HCT116 (cell line): ENCODE measurements at regions not wholly inside any gene's neighbourhood (a gene's known extent, or its start where the extent isn't known, plus 50 kb on each side); places are given as distances from the start of the nearest gene placed in this dataset.

Experiments
- ATAC-seq: fragments of 200-7000 bp; cut with Tn5 transposase; 2 replicates; pipeline ENCODE4 v1.9.1; 2020; ENCODE audit warnings: mild to moderate bottlenecking, moderate library complexity
- BruUV-seq: library from RNA; stranded (reverse); fragments of 400-500 nt; replicated peaks from 2 replicates; lab custom pipeline; 2021; lab: Mats Ljungman, UMichigan
- CTCF ChIA-PET: fragments of 300-600 bp; sonication (Branson Sonifier 250); formaldehyde crosslinking; loops from one replicate; lab custom pipeline; 2021; ENCODE audit warnings: antibody characterized with exemption; lab: Charles Lee
- POLR2A ChIA-PET: fragments of 300-600, 350-600 bp; sonication (Branson Sonifier 250); formaldehyde crosslinking; loops from one replicate; lab custom pipeline; 2021; ENCODE audit warnings: antibody characterized with exemption; lab: Charles Lee
- RAD21 ChIA-PET, 2 experiments: fragments of 300-600 bp; sonication (Branson Sonifier 250); formaldehyde crosslinking; loops; one replicate each; lab custom pipeline; 2023; ENCODE audit warnings: low total read pairs in 2 of 2; ENCODE audit not compliant: uncharacterized antibody in 2 of 2, unreplicated experiment in 2 of 2, low non-redundant PET in 1 of 2; lab: Charles Lee
- DNase-seq: peaks from one replicate; pipeline ENCODE4 v3.0.0-alpha.2; 2010; ENCODE audit warnings: low read depth, low spot score
- H2AFZ ChIP-seq: fragments of 200-600 bp; shearing (Covaris generic), sonication (generic); 2 replicates; pipeline ENCODE4 v1.6.1; 2017; ENCODE audit warnings: low read depth, mixed run types, mixed read lengths, antibody characterized with exemption, low read length; ENCODE audit not compliant: poor library complexity, severe bottlenecking
- H3K27ac ChIP-seq: 2 replicates; pipeline ENCODE4 v1.5.1; 2012; ENCODE audit warnings: low read depth, low read length
- H3K27me3 ChIP-seq: fragments of 200-600 bp; sonication (generic); 2 replicates; pipeline ENCODE4 v1.6.1; 2016; ENCODE audit warnings: mixed run types, low read length, mixed read lengths; ENCODE audit not compliant: insufficient read depth
- H3K36me3 ChIP-seq, 2 experiments: fragments of 200-500 bp in 1 of 2; fragments of 200-600 bp in 1 of 2; sonication (Bioruptor generic) in 1 of 2; sonication (generic) in 1 of 2; 2 replicates each; pipeline versions ENCODE4 v1.5.1 to v1.6.1; 2014 to 2016; ENCODE audit warnings: low read length in 2 of 2, inconsistent platforms in 1 of 2, mixed read lengths in 1 of 2, mixed run types in 1 of 2; ENCODE audit not compliant: insufficient read depth in 2 of 2, control insufficient read depth in 1 of 2
- H3K4me1 ChIP-seq, 2 experiments: fragments of 200-600 bp in 1 of 2; sonication (generic) in 1 of 2; 2 replicates each; pipeline versions ENCODE4 v1.5.1 to v1.6.1; 2012 to 2017; ENCODE audit warnings: low read length in 2 of 2, inconsistent platforms in 1 of 2, mild to moderate bottlenecking in 1 of 2, mixed read lengths in 1 of 2, mixed run types in 1 of 2, moderate library complexity in 1 of 2; ENCODE audit not compliant: insufficient read depth in 2 of 2, control insufficient read depth in 1 of 2
- H3K4me2 ChIP-seq: fragments of 200-600 bp; sonication (generic); 2 replicates; pipeline ENCODE4 v1.6.1; 2017; ENCODE audit warnings: mixed run types, low read length, mixed read lengths
- H3K4me3 ChIP-seq, 2 experiments: fragments of 200-600 bp in 1 of 2; sonication (generic) in 1 of 2; replicated peaks in 1 of 2; 2 replicates each; pipeline ENCODE4 v1.5.1; 2011 to 2016; ENCODE audit warnings: low read length in 2 of 2, control low read depth in 1 of 2, low read depth in 1 of 2, mild to moderate bottlenecking in 1 of 2, mixed read lengths in 1 of 2, mixed run types in 1 of 2
- H3K79me2 ChIP-seq: fragments of 200-600 bp; sonication (generic); 2 replicates; pipeline ENCODE4 v1.6.1; 2017; ENCODE audit warnings: mild to moderate bottlenecking, mixed run types, low read length, moderate library complexity, mixed read lengths; ENCODE audit not compliant: insufficient read depth
- H3K9ac ChIP-seq: fragments of 200-600 bp; sonication (generic); 2 replicates; pipeline ENCODE4 v1.6.1; 2016; ENCODE audit warnings: low read length, mixed read lengths
- H3K9me2 ChIP-seq: fragments of 200-600 bp; sonication (generic), shearing (Covaris generic); 2 replicates; pipeline ENCODE4 v1.6.1; 2017; ENCODE audit warnings: mixed run types, mild to moderate bottlenecking, moderate library complexity; ENCODE audit not compliant: insufficient read depth
- H3K9me3 ChIP-seq, 2 experiments: fragments of 200-500 bp in 1 of 2; fragments of 200-600 bp in 1 of 2; sonication (Bioruptor generic) in 1 of 2; sonication (generic) in 1 of 2; 2 replicates each; pipeline ENCODE4 v1.6.1; 2014 to 2017; ENCODE audit warnings: low read length in 2 of 2, mixed read lengths in 2 of 2, inconsistent platforms in 1 of 2, low read depth in 1 of 2, mild to moderate bottlenecking in 1 of 2, mixed run types in 1 of 2, moderate library complexity in 1 of 2; ENCODE audit not compliant: control insufficient read depth in 1 of 2, insufficient read depth in 1 of 2
- H4K20me1 ChIP-seq: fragments of 200-600 bp; sonication (generic), shearing (Covaris generic); 2 replicates; pipeline ENCODE4 v1.6.1; 2017; ENCODE audit warnings: mixed run types, mild to moderate bottlenecking, moderate library complexity; ENCODE audit not compliant: insufficient read depth
- CEBPB ChIP-seq: IDR thresholded peaks from 2 replicates; pipeline ENCODE4 v1.6.1; 2012; ENCODE audit warnings: low read depth
- EGR1 ChIP-seq: IDR thresholded peaks from 2 replicates; pipeline ENCODE4 v1.6.1; 2012; ENCODE audit warnings: low read depth
- ELF1 ChIP-seq: IDR thresholded peaks from 2 replicates; pipeline ENCODE4 v1.6.1; 2012; ENCODE audit warnings: low read depth, borderline replicate concordance
- EZH2 ChIP-seq: fragments of 200-600 bp; sonication (generic); IDR thresholded peaks from 2 replicates; pipeline ENCODE4 v1.6.1; 2017; ENCODE audit warnings: antibody characterized with exemption, mixed run types
- EZH2phosphoT487 ChIP-seq: fragments of 200-600 bp; IDR thresholded peaks from 2 replicates; pipeline ENCODE4 v1.6.1; 2018; ENCODE audit warnings: antibody characterized with exemption, borderline replicate concordance
- FOSL1 ChIP-seq: IDR thresholded peaks from 2 replicates; pipeline ENCODE4 v1.6.1; 2012; ENCODE audit warnings: low read depth
- JUND ChIP-seq: IDR thresholded peaks from 2 replicates; pipeline ENCODE4 v1.6.1; 2012
- POLR2AphosphoS5 ChIP-seq: IDR thresholded peaks from 2 replicates; pipeline ENCODE4 v1.6.1; 2011; ENCODE audit warnings: mild to moderate bottlenecking, low read depth, low read length, moderate library complexity
- SIN3A ChIP-seq: IDR thresholded peaks from 2 replicates; pipeline ENCODE4 v1.6.1; 2012; ENCODE audit warnings: low read depth
- SRF ChIP-seq: IDR thresholded peaks from 2 replicates; pipeline ENCODE4 v1.6.1; 2012; ENCODE audit warnings: low read depth
- TCF7L2 ChIP-seq: IDR thresholded peaks from 2 replicates; pipeline ENCODE4 v1.7.0; 2011; ENCODE audit warnings: borderline replicate concordance, inconsistent platforms; ENCODE audit not compliant: insufficient read depth, insufficient read length; ENCODE audit errors: extremely low read depth
- YY1 ChIP-seq: IDR thresholded peaks from 2 replicates; pipeline ENCODE4 v1.6.1; 2011; ENCODE audit warnings: low read length, low read depth, moderate library complexity, mild to moderate bottlenecking; ENCODE audit not compliant: insufficient replicate concordance; ENCODE audit errors: extremely low read depth
- intact Hi-C: fragments of 100-400 bp; cut with micrococcal nuclease; formaldehyde crosslinking; loops from 2 replicates; pipeline ENCODE4 v1.10.0; 2022
- TF ChIP-seq, protein P1 (sequence below): IDR thresholded peaks from 2 replicates; pipeline ENCODE4 v1.6.1; 2012
- TF ChIP-seq, protein P2 (sequence below), 3 experiments: fragments of 200-600 bp in 1 of 3; sonication (generic) in 1 of 3; IDR thresholded peaks in 2 of 3; conservative IDR thresholded peaks in 1 of 3; 2 replicates each; pipeline ENCODE4 v1.5.1; 2012 to 2017; ENCODE audit warnings: low read depth in 2 of 3, low read length in 2 of 3, antibody characterized with exemption in 1 of 3, borderline replicate concordance in 1 of 3, control low read depth in 1 of 3, mild to moderate bottlenecking in 1 of 3, mixed read lengths in 1 of 3, mixed run types in 1 of 3, moderate library complexity in 1 of 3; ENCODE audit not compliant: insufficient read depth in 1 of 3
- TF ChIP-seq, protein P3 (sequence below): IDR thresholded peaks from 2 replicates; pipeline ENCODE4 v1.6.1; 2011; ENCODE audit warnings: mild to moderate bottlenecking, low read length, moderate library complexity; ENCODE audit not compliant: insufficient replicate concordance; ENCODE audit errors: extremely low read depth
- TF ChIP-seq, protein P4 (sequence below): IDR thresholded peaks from 2 replicates; pipeline ENCODE4 v1.6.1; 2012; ENCODE audit warnings: low read depth

DNA sequence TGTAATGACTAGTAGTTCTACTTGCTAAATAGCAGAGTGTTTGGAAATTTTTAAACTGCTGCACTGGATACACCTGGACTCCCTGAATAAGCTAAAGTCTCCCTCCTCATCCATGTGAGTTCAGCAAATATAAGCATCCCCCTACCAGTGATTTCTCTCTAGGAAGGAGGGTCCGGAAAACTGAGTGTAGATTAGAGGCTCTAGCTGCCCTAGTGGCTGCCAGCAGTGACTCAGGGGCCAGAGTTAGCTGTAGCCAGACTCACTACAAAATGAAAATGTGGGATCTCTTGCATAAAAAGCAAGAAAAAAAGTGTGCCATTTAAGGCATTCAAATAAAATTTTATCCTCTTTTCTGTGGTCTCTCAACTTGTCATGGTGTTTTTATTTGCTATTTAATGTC is 485.0 kb upstream of the ATP11B start:
- H3K4me3 ChIP-seq: no peak overlapping the region
- H3K79me2 ChIP-seq: no peaks in the 10 kb centered on the region
- no peak for TF ChIP-seq JUND
- no peak for TF ChIP-seq TCF7L2
- TF ChIP-seq, protein P1, sequence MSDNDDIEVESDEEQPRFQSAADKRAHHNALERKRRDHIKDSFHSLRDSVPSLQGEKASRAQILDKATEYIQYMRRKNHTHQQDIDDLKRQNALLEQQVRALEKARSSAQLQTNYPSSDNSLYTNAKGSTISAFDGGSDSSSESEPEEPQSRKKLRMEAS: no peak
- TF ChIP-seq ELF1: no peak
- TF ChIP-seq CEBPB: no peak
- TF ChIP-seq, protein P2, sequence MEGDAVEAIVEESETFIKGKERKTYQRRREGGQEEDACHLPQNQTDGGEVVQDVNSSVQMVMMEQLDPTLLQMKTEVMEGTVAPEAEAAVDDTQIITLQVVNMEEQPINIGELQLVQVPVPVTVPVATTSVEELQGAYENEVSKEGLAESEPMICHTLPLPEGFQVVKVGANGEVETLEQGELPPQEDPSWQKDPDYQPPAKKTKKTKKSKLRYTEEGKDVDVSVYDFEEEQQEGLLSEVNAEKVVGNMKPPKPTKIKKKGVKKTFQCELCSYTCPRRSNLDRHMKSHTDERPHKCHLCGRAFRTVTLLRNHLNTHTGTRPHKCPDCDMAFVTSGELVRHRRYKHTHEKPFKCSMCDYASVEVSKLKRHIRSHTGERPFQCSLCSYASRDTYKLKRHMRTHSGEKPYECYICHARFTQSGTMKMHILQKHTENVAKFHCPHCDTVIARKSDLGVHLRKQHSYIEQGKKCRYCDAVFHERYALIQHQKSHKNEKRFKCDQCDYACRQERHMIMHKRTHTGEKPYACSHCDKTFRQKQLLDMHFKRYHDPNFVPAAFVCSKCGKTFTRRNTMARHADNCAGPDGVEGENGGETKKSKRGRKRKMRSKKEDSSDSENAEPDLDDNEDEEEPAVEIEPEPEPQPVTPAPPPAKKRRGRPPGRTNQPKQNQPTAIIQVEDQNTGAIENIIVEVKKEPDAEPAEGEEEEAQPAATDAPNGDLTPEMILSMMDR (IDR thresholded peaks at IDR 0.05 in 2 of 3, conservative IDR thresholded peaks at IDR 0.05 in 1 of 3; ENCODE audit: borderline replicate concordance in 1 of 3, insufficient read depth in 1 of 3, low read depth in 2 of 3, low read length in 2 of 3): no peak
- TF ChIP-seq YY1: no peak
- TF ChIP-seq EZH2phosphoT487: no peak
- no peak for TF ChIP-seq EGR1
- TF ChIP-seq SRF: no peak
- TF ChIP-seq, protein P3, sequence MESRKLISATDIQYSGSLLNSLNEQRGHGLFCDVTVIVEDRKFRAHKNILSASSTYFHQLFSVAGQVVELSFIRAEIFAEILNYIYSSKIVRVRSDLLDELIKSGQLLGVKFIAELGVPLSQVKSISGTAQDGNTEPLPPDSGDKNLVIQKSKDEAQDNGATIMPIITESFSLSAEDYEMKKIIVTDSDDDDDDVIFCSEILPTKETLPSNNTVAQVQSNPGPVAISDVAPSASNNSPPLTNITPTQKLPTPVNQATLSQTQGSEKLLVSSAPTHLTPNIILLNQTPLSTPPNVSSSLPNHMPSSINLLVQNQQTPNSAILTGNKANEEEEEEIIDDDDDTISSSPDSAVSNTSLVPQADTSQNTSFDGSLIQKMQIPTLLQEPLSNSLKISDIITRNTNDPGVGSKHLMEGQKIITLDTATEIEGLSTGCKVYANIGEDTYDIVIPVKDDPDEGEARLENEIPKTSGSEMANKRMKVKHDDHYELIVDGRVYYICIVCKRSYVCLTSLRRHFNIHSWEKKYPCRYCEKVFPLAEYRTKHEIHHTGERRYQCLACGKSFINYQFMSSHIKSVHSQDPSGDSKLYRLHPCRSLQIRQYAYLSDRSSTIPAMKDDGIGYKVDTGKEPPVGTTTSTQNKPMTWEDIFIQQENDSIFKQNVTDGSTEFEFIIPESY: no peak
- TF ChIP-seq FOSL1: no peak
- TF ChIP-seq, protein P4, sequence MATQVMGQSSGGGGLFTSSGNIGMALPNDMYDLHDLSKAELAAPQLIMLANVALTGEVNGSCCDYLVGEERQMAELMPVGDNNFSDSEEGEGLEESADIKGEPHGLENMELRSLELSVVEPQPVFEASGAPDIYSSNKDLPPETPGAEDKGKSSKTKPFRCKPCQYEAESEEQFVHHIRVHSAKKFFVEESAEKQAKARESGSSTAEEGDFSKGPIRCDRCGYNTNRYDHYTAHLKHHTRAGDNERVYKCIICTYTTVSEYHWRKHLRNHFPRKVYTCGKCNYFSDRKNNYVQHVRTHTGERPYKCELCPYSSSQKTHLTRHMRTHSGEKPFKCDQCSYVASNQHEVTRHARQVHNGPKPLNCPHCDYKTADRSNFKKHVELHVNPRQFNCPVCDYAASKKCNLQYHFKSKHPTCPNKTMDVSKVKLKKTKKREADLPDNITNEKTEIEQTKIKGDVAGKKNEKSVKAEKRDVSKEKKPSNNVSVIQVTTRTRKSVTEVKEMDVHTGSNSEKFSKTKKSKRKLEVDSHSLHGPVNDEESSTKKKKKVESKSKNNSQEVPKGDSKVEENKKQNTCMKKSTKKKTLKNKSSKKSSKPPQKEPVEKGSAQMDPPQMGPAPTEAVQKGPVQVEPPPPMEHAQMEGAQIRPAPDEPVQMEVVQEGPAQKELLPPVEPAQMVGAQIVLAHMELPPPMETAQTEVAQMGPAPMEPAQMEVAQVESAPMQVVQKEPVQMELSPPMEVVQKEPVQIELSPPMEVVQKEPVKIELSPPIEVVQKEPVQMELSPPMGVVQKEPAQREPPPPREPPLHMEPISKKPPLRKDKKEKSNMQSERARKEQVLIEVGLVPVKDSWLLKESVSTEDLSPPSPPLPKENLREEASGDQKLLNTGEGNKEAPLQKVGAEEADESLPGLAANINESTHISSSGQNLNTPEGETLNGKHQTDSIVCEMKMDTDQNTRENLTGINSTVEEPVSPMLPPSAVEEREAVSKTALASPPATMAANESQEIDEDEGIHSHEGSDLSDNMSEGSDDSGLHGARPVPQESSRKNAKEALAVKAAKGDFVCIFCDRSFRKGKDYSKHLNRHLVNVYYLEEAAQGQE: no peak
- no peak for TF ChIP-seq POLR2AphosphoS5
- no peak for TF ChIP-seq EZH2
- TF ChIP-seq SIN3A: no peak
- no peak overlapping the region for H3K4me2 ChIP-seq
- ChIA-PET POLR2A (no interaction called here), CTCF (no interaction called here), RAD21 (no interaction called here)
- no peaks in the 10 kb centered on the region for H3K9me3 ChIP-seq
- H3K9ac ChIP-seq: no peak overlapping the region
- intact Hi-C loops: no loop called here
- H3K4me1 ChIP-seq: peaks cover 0 to 7% of the 10 kb centered on the region in 2 experiments; a peak in 2 of 4 replicates
- H3K27me3 ChIP-seq: no peaks in the 10 kb centered on the region
- DNase-seq (no peak), ATAC-seq (no peak)
- no peak overlapping the region for H3K27ac ChIP-seq
- H4K20me1 ChIP-seq: no peaks in the 10 kb centered on the region
- H3K9me2 ChIP-seq: no peaks in the 10 kb centered on the region
- no TSS peak for BruUV-seq
- no peaks in the 10 kb centered on the region for H3K36me3 ChIP-seq
- no peak overlapping the region for H2AFZ ChIP-seq
